Stimulated activated CD8-positive, alpha-beta memory T cell treated with anti-CD3 and anti-CD28 coated beads, Interleukin-4, amount 100 ng/mL, for 48 hours (primary cell): ENCODE measurements at regions not wholly inside any gene's neighbourhood (a gene's known extent, or its start where the extent isn't known, plus 50 kb on each side); places are given as distances from the start of the nearest gene placed in this dataset.

ENCODE experiments used
- DNase-seq: peaks from one replicate; pipeline ENCODE4 v3.0.0-alpha.2; 2020

DNA sequence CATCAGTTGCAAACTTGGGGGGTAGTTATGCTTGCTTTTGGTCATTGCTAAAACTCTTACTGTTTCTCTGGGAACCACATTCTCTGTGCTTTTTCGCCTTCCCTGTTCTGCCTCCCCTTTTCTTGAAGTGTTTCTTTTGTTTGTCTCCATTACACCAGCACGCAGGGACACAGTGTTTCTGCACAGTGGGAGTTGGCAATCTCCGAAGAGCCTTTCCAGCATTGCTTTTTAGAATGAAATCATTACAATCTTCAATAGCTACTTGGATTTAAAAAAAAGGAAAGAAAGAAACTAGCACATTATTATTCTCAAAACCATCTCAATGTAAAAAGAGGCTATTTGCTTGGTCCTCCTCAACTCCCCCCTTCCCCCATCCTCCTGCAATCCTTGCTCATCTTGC, 536.7 kb upstream of the MMS22L start:
- DNase-seq, result no peak

DNA sequence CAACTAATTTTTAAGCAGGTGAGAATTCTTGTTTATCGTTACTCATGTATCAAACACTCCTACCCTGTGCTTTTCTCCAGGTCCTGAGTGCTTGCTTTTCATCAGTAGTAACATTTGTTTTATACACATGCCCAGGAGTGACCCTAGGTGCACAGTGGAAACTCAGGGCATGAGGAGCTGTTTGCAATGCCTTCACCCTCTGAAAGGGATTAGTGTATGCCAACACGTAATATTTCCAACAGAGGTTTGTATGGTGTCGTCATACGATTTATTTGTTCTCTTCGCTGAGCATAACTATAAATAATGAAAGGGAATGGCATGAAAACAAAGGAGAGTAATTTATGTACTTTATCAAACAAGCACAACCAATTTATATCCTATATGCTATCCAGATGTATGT, 537.4 kb upstream of the MMS22L start:
- no peak for DNase-seq

DNA sequence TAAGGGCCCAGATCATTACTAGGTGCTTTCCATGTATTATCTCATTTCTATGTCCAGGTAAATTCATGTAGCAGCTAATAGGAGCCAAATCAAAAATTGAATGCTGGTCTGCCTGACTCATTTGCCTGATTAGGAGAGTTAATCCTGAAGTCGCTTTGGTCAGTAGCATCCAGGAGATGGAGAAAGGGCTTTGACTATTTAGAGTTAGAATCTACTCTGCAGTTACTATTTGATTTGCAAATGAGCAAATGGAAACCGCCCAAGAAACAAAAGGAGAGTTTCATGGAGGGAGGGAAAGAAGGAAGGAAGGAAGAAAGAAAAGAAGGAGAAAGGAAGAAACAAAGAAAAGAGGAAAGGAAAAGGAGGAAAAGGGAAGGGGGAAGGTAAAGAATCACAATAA, 539.6 kb upstream of the MMS22L start:
- no peak for DNase-seq

DNA sequence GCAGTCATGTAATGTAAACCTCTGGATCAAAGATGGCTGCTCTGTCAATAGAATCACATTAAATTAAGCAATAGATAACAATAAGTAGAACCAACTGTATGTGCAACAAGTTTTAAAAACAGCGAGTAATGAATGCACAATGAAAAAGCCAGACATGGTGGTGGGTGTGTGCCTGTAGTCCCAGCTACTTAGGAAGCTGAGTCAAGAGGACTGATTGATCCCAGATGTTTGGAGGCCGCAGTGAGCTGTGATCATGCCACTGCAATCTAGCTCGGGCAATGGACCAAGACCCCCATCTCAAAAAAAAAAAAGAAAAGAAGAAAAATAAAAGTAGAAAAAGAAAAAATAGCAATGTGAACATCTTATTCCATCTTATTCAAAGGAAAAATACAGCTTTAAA, 558.7 kb upstream of the MMS22L start:
- DNase-seq, result no peak

DNA sequence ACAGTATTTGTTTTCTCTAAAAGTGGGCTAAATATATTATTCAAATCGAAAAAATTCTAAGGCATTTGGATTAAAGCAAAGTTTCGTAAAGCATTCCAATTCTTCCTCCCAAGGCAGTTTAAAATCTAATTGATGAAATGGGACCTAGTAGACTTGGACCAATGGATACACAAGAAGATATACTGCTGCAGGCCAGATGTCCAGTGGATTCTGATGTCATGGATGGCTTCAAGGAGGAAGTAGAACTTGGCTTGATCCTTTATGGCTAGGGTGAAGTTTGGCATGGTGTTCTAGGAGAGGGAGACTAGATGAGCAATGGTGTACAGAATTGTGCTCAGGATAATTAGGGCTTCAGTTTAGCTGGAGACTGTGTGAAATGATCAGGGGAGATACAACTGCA, 559.5 kb upstream of the MMS22L start:
- DNase-seq, result no peak

DNA sequence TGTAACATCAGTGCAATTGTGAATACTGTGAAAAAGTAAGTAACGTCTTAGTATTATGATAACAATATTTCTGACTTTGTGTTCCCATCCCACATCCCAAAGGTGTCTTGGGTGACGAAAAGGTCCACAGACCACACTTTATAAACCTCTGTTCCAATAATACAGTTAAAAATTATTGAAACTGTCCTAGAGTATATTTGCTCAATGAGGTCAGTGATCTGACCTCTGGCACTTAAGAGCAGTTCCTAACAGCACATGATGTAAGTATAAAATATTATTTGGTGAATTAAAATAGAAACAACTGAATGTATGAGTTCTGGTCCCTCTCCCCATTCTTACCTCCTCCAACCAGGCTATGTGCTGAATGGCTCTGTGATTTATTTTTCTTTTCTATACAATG, 566.4 kb upstream of the MMS22L start:
- DNase-seq, result no peak

DNA sequence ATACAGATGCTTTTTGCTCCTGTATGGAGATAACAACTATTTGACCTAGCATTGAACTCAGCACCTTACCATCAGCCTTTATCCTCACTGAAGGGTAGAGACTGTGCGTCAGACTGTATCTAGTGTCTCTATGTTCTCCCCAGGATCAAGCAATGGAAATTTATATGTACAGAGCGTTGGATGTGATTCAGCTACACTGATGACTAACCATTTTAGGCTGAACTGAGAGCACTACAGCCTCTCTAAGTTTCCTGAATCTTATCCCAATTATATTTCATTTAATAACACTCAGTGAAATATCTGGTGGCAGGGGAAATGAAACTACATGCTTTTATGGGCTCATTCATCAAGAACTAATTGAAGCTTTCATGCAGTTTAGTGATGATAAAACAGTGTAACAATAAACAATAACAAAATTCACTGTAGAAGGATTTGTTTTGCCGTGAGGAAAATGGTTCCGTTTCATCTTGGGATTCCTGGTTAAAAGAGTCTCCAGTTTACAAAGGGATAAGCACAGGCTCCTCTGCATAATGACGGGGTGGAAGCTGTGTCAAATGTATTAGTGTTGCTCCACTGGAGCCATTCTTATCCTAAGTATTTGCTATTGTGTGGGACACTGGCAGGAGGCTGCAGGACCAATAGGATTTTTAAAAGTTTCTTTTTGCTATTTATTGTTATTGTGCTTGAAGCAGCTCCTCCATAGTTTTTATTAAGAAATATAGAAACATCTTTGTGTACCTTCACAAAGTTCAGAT, 567.6 kb upstream of the MMS22L start:
- no peak for DNase-seq

DNA sequence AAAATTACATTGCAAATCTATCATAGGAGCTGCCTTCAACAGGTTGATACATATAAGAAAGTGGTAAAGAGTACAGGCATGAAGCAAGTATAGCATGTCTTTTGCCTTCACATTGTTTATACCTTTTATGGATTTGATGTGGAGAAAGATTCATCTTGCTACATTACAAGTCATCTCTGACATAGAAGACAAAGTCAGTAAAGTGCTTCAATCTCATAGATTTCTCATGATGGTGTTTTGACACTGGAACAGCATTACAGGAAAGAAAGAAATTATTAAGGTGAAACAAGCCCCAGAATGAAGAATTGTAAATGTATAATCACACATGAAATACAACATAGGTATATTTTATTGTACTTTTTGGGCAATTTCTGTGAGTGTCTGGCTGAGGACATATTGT, 580.7 kb upstream of the MMS22L start:
- DNase-seq, result no peak

DNA sequence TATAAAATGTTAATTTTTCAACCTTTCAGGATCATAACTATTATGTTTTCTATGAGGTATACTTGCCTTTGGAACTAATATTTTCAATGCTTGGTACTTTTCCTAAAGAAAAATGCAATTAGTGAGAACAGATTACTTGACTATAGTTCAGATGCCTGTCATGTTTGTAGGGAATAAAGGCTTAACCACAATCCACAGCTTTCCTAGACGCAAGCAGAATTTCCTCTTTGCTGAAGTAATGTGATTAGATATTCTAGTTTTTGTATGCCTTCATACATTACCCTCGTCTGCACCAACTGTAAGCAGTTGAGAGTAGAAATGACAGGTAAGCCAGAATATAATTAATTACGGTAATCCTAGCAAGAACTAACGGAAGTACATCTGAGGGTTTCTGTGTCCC, 581.4 kb upstream of the MMS22L start:
- no peak for DNase-seq

DNA sequence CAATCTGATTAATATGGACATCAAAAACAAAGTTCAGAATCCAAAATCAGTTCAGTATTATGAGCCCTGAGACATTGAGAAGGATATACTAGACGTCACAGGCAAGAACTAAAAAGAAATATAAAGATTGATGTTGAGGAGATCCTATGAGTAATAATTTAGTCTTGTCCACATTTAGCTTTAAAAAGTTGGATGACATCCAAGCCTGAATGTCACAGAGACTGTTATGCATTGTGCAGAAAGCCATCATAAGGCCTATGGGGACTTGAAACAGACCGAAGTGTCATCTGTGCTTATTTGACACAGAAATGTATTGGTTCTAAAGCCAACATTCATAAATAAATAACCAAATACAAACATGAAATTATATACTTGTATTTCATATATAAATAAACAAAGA, 581.8 kb upstream of the MMS22L start:
- no peak for DNase-seq

DNA sequence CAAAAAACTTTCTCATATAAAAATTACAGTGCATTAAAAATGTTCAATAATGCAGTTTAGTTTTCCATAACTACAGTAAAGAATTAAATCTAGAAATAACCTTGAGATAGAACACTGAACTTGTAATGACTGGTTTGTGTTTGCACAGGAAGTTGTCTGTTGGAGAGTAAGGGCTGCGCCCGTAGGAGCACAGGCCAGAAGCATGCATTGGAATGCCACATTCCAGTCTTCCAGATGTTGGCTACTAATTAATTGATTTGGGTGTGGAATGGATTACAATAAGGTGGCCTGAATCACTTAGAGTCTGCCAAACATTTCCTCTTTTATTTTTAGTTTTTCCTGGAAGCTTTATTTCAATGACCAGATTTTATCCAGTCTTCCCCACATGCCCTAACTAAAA, 582.6 kb upstream of the MMS22L start:
- no peak for DNase-seq

DNA sequence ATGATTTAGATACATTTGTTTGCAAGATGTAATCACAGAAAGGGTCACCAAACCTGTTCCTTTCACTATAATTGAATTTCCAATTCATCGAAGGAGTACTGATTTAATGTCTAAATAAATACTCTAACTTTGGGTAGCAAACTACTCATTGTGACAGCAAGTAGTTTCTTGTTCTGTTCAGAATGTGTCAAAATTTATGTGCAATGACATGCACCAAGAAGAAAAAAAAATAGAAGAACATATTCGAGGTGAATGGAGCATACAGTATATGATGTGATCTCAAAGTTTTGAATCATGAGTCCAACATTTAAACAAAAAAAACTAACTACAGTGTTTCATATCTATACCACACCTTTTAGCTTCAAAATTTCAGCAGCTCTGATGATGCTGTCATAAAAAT, 583.6 kb upstream of the MMS22L start:
- DNase-seq, result no peak

DNA sequence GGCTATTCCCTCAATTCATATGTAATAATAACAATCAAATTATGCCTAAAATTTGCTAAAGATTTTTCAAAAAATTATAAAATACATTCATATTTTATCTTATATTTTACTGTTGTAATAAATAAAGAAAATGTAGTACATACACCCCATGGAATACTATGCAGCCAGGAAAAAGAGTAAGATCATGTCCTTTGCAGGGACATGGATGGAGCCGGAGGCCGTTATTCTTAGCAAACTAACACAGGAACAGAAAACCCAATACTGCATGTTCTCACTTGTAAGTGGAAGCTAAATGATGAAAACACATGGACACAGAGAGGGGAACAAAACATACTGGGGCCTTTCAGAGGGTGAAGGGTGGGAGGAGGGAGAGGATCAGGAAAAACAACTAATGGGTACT, 584.2 kb upstream of the MMS22L start:
- DNase-seq, result no peak

DNA sequence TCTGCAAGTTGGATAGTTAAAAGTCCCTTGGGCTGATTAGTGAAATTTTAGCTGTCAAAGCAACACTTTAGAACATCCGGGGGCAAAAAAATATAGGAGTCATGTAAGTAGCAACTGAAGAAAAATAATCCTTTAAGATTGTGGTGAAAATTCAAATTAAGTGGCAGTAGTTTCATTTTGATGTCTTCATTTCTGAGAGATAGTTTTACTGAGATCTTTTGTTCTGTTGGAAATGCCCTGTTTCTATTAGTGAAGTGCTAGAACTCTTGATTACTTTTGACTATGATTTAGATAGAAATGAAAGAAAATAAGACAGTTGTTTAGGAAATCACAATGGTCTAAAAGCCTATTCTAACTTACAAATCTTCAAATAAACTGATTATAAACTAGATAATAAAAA, 587.3 kb upstream of the MMS22L start:
- no peak for DNase-seq

DNA sequence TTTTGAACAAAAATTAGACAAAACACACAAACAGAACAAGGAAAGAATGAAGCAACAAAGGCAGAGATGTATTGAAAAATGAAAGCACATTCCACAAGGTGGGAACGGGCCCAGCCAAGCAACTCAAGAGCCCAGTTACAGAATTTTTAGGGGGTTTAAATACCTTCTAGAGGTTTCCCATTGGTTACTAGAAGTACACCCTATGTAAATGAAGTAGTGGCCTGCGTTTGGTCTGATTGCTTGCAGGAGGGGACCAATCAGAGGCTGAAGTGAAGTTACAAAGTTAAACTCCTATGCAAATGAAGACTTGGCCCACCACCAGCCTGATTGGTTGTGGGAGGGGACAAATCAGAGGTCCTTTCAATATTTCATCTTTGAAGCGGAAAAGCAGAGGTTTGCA, 593.7 kb upstream of the MMS22L start:
- no peak for DNase-seq

DNA sequence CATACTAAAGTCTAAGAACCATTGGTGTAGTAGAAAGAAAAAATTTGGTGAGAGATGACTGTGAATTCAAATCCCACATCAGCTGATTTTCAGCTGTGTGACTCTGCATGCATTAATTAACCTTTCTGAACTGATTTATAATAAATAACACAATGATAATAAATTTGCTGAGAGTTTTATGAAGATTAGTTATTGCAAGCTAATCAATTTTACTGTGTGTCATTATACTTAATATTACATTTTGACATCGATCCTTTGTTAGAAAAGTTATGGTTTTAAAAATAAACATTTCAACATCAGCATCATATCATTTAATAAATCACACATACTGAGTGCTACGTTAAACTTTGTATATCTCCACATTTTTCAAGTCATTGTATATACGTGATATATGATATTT, 599.7 kb upstream of the MMS22L start:
- no peak for DNase-seq

DNA sequence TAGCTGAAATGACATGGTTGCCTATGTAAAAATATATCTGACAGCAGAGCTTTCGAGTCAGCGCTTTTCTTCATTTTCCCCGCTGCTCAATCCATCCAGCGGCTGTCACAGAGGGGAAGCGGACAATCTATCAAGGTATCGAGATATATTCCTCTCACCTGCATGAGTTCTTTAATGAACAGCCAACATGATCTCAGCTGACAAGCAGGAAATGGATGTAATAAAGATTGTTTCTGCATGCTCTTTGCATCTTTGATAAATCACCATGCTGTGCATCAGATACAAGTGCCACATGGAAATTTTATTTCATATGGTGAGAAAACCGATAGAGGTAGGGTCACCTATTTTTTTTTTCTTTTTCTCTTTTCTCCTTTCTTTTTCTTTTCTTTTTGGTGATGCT, 602.3 kb upstream of the MMS22L start:
- DNase-seq, result no peak

DNA sequence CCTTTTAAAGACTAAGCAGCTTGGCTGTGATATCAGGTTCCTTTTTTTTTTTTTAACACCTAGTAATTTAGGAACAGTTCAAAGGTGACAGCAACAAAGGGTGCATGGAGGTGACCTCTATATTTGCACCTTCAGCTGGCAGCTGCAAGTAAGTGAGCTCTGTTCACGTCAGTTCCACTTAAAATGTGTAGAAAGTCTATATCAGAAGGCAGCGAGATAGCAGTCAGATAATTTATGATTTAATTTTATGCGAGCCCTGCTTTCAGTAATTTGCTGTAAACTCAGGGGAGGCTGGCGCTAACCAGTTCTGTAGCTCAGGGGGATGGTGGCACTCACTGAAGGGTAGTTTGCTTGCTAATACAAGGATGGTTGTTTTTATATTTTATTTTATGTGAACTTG, 602.8 kb upstream of the MMS22L start:
- no peak for DNase-seq

DNA sequence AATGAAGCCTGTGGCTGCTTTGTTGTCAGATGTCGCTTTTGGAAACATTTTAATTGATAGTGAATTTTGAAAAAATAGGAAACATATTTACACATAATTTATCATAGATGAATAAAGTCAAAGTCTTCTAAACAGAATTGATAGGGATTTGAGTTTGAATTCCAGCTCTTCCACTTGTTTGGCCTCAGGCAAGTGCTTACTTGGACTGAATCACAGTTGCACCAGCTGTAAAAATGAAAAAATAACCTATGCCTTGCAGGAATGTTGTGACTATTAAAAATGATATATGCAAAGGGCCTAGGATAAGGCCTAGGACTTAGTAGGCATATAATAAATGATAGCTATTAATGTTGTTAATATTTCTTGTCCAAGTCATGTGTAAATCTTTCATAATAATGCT, 618.5 kb upstream of the MMS22L start:
- DNase-seq, result no peak

DNA sequence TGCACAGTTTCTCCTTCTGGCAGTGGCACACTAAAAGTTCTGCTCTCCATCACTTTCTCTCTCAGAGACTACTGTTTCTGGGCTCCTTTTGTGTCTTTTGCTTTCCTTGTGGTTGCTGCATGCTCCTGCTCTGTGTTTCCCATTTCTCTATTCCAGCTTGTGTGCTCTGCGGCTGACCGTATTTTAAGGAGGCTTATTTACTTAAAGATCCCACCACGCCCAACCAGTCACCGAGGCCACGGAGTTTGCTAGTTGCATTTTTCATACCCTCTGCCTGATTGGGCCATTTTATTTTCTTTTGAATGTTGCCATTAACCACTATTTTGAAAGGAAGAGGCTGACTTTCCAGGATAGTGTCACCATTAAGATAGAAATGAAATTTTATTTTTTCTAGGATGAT, 626.4 kb upstream of the MMS22L start:
- DNase-seq, result no peak

DNA sequence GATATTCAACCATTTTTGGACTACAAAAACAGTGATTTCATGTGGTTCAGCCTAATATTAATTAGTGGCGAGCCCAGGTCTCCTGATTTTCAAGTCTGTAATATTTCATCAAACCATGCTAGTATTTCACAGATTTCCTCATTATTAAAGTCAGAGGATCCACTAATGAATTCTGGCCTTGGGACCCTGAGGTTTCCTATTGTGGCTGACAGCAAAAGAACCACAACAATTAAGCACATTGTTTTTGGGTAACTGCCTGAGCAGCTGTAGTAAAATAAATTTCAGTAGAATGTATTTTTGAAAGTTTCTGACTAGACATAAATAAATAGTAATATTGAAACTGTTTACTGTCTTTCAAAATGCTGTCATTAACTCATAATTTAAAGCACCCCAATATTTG, 630.7 kb upstream of the MMS22L start:
- no peak for DNase-seq

DNA sequence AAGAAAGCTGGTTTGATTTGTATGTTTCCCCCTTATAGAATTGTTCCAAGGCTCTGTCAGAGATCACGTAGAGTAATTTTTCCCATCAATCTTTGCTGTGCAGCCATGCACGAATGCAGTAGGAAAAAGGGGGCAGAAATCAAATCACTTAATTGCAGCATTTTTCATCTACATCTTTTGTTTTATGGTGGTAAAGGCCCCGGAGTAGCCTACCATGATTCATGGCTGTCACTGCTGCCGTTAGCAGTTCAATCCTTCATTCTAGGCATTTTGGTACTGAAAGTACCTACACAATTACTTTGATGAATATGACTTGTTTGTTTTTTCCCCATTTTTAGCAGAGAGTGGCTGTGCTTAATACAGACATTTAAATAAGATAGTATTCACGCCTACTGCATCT, 631.9 kb upstream of the MMS22L start:
- DNase-seq, result no peak

DNA sequence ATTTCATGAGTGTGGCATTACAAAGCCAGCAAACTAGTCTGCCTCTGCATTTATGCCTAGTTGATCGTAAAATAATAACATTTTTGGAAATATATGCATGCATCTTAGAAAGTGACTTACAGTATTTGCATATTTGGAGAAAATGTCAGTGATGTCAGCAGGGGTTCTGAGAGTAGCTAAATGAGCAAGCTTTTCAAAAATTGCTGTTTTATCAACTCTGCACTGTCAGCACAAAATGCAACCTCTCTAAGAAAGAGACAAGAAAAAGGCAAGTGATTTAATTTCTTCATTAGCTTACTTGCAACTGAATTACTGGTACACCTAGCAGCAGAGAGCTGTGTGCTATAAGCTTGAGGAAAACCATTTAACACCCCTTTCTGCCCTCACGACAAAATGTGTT, 632.5 kb upstream of the MMS22L start:
- no peak for DNase-seq

DNA sequence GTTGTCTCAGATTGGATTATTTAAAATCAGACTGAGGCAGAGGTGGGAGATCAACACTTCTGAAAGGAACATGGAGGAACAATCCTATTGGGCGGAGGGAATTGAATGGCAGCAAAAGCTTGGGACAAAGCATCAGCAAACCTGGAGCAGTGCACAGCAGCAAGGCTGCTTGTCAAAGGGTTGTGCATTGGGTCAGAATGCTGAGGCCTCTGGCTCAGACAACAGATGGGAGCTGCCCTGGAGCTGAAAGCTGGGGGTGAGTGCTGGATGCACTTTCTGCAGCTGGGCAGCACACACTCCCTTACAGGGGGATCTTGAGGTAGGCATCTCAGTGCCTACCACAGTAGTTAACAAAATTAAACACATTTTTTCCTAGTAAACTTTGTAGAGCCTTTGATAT, 634.4 kb upstream of the MMS22L start:
- no peak for DNase-seq

DNA sequence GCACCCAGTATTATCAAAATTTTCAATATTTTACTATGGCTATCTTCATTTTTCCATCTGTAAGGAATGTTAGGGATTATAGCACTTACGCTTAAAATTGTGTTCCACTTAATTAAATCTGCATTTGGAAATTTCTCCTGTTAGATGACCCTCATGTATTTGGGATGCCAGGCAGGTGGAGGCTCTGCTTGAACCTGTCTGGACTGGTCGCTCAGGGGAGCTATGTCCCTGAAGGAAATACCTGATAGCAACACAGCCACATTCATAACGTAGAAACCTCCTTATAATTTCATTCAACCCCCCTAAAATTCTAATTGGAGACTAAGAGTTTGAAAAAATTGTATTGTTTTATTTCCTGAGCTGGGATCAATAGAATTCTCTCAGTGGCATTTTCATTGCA, 636.0 kb upstream of the MMS22L start:
- no peak for DNase-seq

DNA sequence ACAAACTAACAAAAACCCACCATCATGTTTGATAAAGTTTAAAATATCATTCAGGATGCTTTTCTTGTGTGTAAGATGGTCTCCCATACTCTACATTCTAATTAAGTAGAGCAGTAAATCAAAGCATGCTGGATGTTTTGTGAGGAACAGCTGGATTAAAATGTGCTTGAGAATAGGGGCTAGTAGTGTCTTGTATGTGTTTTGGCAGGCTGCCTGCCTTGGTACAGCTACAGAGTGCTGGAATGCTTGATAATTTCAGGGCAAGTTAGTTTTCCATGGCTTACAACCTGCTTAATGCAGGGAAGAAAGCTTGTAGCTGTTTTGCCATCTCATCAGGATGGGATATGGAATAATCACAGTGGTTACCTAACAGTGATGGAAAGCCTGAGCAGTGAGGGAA, 636.6 kb upstream of the MMS22L start:
- DNase-seq, result no peak
